ENCODE measurements at regions not wholly inside any gene's neighbourhood (a gene's known extent, or its start where the extent isn't known, plus 50 kb on each side); places are given as distances from the start of the nearest gene placed in this dataset.

- DNase-seq (ENCODE audit: low read depth) = no peak
Observed at GRCh38 chr4:130335417-130336194, 1239.7 kb downstream of the C4orf33 start.

- DNase-seq (ENCODE audit: low read depth) = no peak
Observed at GRCh38 chr4:130336585-130337217, 1240.7 kb downstream of the C4orf33 start.

- no peak for DNase-seq (ENCODE audit: low read depth)
Observed at GRCh38 chr4:130338851-130339250, 1242.9 kb downstream of the C4orf33 start.

GRCh38 chr4:130349745-130350144 is 1253.8 kb downstream of the C4orf33 start:
- no peak for DNase-seq (ENCODE audit: low read depth)

GRCh38 chr4:130356873-130357272 is 1260.9 kb downstream of the C4orf33 start:
- no peak for DNase-seq (ENCODE audit: low read depth)

GRCh38 chr4:130359542-130359941 is 1263.6 kb downstream of the C4orf33 start:
- DNase-seq (ENCODE audit: low read depth) = no peak

- no peak for DNase-seq (ENCODE audit: low read depth)
Observed at GRCh38 chr4:130361616-130362015, 1265.7 kb downstream of the C4orf33 start.

- DNase-seq (ENCODE audit: low read depth) = no peak
Observed at GRCh38 chr4:130368668-130369067, 1272.7 kb downstream of the C4orf33 start.

GRCh38 chr4:130393231-130393630 is 1297.3 kb downstream of the C4orf33 start:
- DNase-seq (ENCODE audit: low read depth) = no peak

- no peak for DNase-seq (ENCODE audit: low read depth)
Observed at GRCh38 chr4:130393642-130394041, 1297.7 kb downstream of the C4orf33 start.

GRCh38 chr4:130395871-130396270 is 1299.9 kb downstream of the C4orf33 start:
- no peak for DNase-seq (ENCODE audit: low read depth)

- DNase-seq (ENCODE audit: low read depth) = no peak
Observed at GRCh38 chr4:130403221-130403620, 1307.3 kb downstream of the C4orf33 start.

- no peak for DNase-seq (ENCODE audit: low read depth)
Observed at GRCh38 chr4:130416228-130416627, 1320.3 kb downstream of the C4orf33 start.

- no peak for DNase-seq (ENCODE audit: low read depth)
Observed at GRCh38 chr4:130419211-130419975, 1323.4 kb downstream of the C4orf33 start.

- no peak for DNase-seq (ENCODE audit: low read depth)
Observed at GRCh38 chr4:130422261-130422660, 1326.3 kb downstream of the C4orf33 start.

GRCh38 chr4:130424211-130424610 is 1328.3 kb downstream of the C4orf33 start:
- DNase-seq (ENCODE audit: low read depth) = no peak

GRCh38 chr4:130432289-130432688 is 1336.3 kb downstream of the C4orf33 start:
- no peak for DNase-seq (ENCODE audit: low read depth)

- no peak for DNase-seq (ENCODE audit: low read depth)
Observed at GRCh38 chr4:130449741-130450140, 1353.8 kb downstream of the C4orf33 start.

GRCh38 chr4:130468340-130468739 is 1372.4 kb downstream of the C4orf33 start:
- no peak for DNase-seq (ENCODE audit: low read depth)

GRCh38 chr4:130478406-130478805 is 1382.5 kb downstream of the C4orf33 start:
- DNase-seq (ENCODE audit: low read depth) = no peak

GRCh38 chr4:130479020-130479419 is 1383.1 kb downstream of the C4orf33 start:
- no peak for DNase-seq (ENCODE audit: low read depth)

- no peak for DNase-seq (ENCODE audit: low read depth)
Observed at GRCh38 chr4:130479674-130480073, 1383.7 kb downstream of the C4orf33 start.

- DNase-seq (ENCODE audit: low read depth) = no peak
Observed at GRCh38 chr4:130484826-130485225, 1388.9 kb downstream of the C4orf33 start.

Measured in stimulated activated CD8-positive, alpha-beta memory T cell treated with anti-CD3 and anti-CD28 coated beads, Interleukin-15, amount 100 ng/mL, for 1 hour (primary cell).